SK-N-SH treated with all-trans-retinoic acid at 6 μM for 48 hours (cell line): ENCODE measurements at regions not wholly inside any gene's neighbourhood (a gene's known extent, or its start where the extent isn't known, plus 50 kb on each side); places are given as distances from the start of the nearest gene placed in this dataset.

Experiments
- ATAC-seq: fragments of 200-7000 bp; cut with Tn5 transposase; 3 replicates; pipeline ENCODE4 v1.9.1; 2020; ENCODE audit warnings: mild to moderate bottlenecking, moderate library complexity
- ARNTL ChIP-seq: fragments of 450-650 bp; formaldehyde crosslinking; IDR thresholded peaks from 2 replicates; pipeline ENCODE4 v1.5.0; 2020; ENCODE audit warnings: low read depth, mild to moderate bottlenecking, moderate library complexity, borderline replicate concordance
- BACH2 ChIP-seq: fragments of 250-450 bp; sonication (Bioruptor Pico); IDR thresholded peaks from 2 replicates; pipeline ENCODE4 v1.9.0; 2021; ENCODE audit warnings: mild to moderate bottlenecking, borderline replicate concordance
- CREB5 ChIP-seq: fragments of 250-450 bp; sonication (Bioruptor Pico); IDR thresholded peaks from 2 replicates; pipeline ENCODE4 v1.5.1; 2020; ENCODE audit warnings: low read depth, mild to moderate bottlenecking, moderate library complexity
- CSDC2 ChIP-seq: fragments of 250-450 bp; sonication (Bioruptor Pico); IDR thresholded peaks from 2 replicates; pipeline ENCODE4 v1.5.0; 2020; ENCODE audit warnings: mild to moderate bottlenecking, moderate library complexity
- CSRNP3 ChIP-seq: fragments of 250-450 bp; sonication (Bioruptor Pico); IDR thresholded peaks from 2 replicates; pipeline ENCODE4 v1.5.1; 2021; ENCODE audit warnings: mild to moderate bottlenecking, moderate library complexity
- ESRRG ChIP-seq: fragments of 250-450 bp; sonication (Bioruptor Pico); IDR thresholded peaks from 2 replicates; pipeline ENCODE4 v1.6.1; 2021; ENCODE audit warnings: mild to moderate bottlenecking
- GLIS3 ChIP-seq: fragments of 250-450 bp; sonication (Bioruptor Pico); IDR thresholded peaks from 2 replicates; pipeline ENCODE4 v1.5.0; 2020; ENCODE audit warnings: mild to moderate bottlenecking, moderate library complexity
- ISL1 ChIP-seq: fragments of 250-450 bp; sonication (Bioruptor Pico); IDR thresholded peaks from 2 replicates; pipeline ENCODE4 v2.1.2; 2022; ENCODE audit warnings: mild to moderate bottlenecking, moderate library complexity
- PATZ1 ChIP-seq: fragments of 250-450 bp; sonication (Bioruptor Pico); IDR thresholded peaks from 2 replicates; pipeline ENCODE4 v1.8.0; 2020; ENCODE audit warnings: mild to moderate bottlenecking, moderate library complexity, borderline replicate concordance
- POU6F1 ChIP-seq: fragments of 250-450 bp; sonication (Bioruptor Pico); IDR thresholded peaks from 2 replicates; pipeline ENCODE4 v1.8.0; 2021; ENCODE audit warnings: low read depth, mild to moderate bottlenecking, moderate library complexity, borderline replicate concordance
- PPARA ChIP-seq: fragments of 250-450 bp; sonication (Bioruptor Pico); IDR thresholded peaks from 2 replicates; pipeline ENCODE4 v1.5.0; 2020; ENCODE audit warnings: mild to moderate bottlenecking, borderline replicate concordance
- RARB ChIP-seq: fragments of 250-450 bp; sonication (Bioruptor Pico); IDR thresholded peaks from 2 replicates; pipeline ENCODE4 v1.8.0; 2021; ENCODE audit warnings: mild to moderate bottlenecking, moderate library complexity
- SNAI2 ChIP-seq: fragments of 250-450 bp; sonication (Bioruptor Pico); IDR thresholded peaks from 2 replicates; pipeline ENCODE4 v1.5.0; 2020; ENCODE audit warnings: mild to moderate bottlenecking, moderate library complexity
- TCF4 ChIP-seq: fragments of 250-450 bp; sonication (Bioruptor Pico); IDR thresholded peaks from 2 replicates; pipeline ENCODE4 v1.8.0; 2021; ENCODE audit warnings: mild to moderate bottlenecking, moderate library complexity, borderline replicate concordance
- TOX ChIP-seq: fragments of 250-450 bp; sonication (Bioruptor Pico); IDR thresholded peaks from 2 replicates; pipeline ENCODE4 v1.8.0; 2021; ENCODE audit warnings: mild to moderate bottlenecking, moderate library complexity, borderline replicate concordance
- TSHZ2 ChIP-seq: fragments of 250-450 bp; sonication (Bioruptor Pico); IDR thresholded peaks from 2 replicates; pipeline ENCODE4 v1.5.0; 2020; ENCODE audit warnings: mild to moderate bottlenecking, moderate library complexity
- ZC3H10 ChIP-seq: fragments of 250-450 bp; sonication (Bioruptor Pico); IDR thresholded peaks from 2 replicates; pipeline ENCODE4 v1.5.1; 2021; ENCODE audit warnings: mild to moderate bottlenecking, moderate library complexity
- ZFP3 ChIP-seq: fragments of 250-450 bp; sonication (Bioruptor Pico); IDR thresholded peaks from 2 replicates; pipeline ENCODE4 v1.5.0; 2020; ENCODE audit warnings: mild to moderate bottlenecking, moderate library complexity
- ZFP30 ChIP-seq: fragments of 450-650 bp; formaldehyde crosslinking; IDR thresholded peaks from 2 replicates; pipeline ENCODE4 v1.5.0; 2022; ENCODE audit warnings: mild to moderate bottlenecking, moderate library complexity
- ZNF565 ChIP-seq: fragments of 450-650 bp; formaldehyde crosslinking; conservative IDR thresholded peaks from 2 replicates; pipeline ENCODE4 v1.5.0; 2020; ENCODE audit warnings: low read depth, mild to moderate bottlenecking, moderate library complexity
- ZNF70 ChIP-seq: fragments of 450-650 bp; formaldehyde crosslinking; IDR thresholded peaks from 2 replicates; pipeline ENCODE4 v1.5.0; 2020; ENCODE audit warnings: mild to moderate bottlenecking, moderate library complexity
- ZNF8 ChIP-seq: fragments of 450-650 bp; formaldehyde crosslinking; IDR thresholded peaks from 2 replicates; pipeline ENCODE4 v1.5.0; 2020; ENCODE audit warnings: mild to moderate bottlenecking, moderate library complexity

GRCh38 chr9:99459919-99460318 is 237.8 kb downstream of the SEC61B start:
- ATAC-seq = no peak
- no peak for TF ChIP-seq ESRRG (CRISPR knock-in tag)
- TF ChIP-seq RARB (CRISPR knock-in tag) = no peak
- no peak for TF ChIP-seq ZNF8
- no peak for TF ChIP-seq POU6F1
- no peak for TF ChIP-seq ZFP3

GRCh38 chr9:99463131-99463530 is 241.0 kb downstream of the SEC61B start:
- no peak for ATAC-seq
- TF ChIP-seq ZFP30 (CRISPR knock-in tag) (no peak), ESRRG (CRISPR knock-in tag) (no peak), ZNF70 (CRISPR knock-in tag) (no peak), CREB5 (CRISPR knock-in tag) (no peak), GLIS3 (CRISPR knock-in tag) (no peak), ZNF565 (CRISPR knock-in tag) (no peak), ZC3H10 (no peak), POU6F1 (no peak)
- TF ChIP-seq, all 23 proteins: peak for 0

- no peak for TF ChIP-seq ZC3H10
- no peak for ATAC-seq
Measured at GRCh38 chr9:99464568-99464967, 242.5 kb downstream of the SEC61B start.

- ATAC-seq = peak; percentile 93
- TF ChIP-seq ZFP30 (CRISPR knock-in tag) = no peak
- no peak for TF ChIP-seq RARB (CRISPR knock-in tag)
- no peak for TF ChIP-seq POU6F1
- peak; percentile 95 for TF ChIP-seq TSHZ2 (CRISPR knock-in tag)
- TF ChIP-seq ARNTL (CRISPR knock-in tag) = no peak
- no peak for TF ChIP-seq CSRNP3 (CRISPR knock-in tag)
- TF ChIP-seq BACH2 = no peak
- TF ChIP-seq ISL1 = peak; percentile 86
- no peak for TF ChIP-seq CREB5 (CRISPR knock-in tag)
- TF ChIP-seq PPARA (CRISPR knock-in tag) = no peak
- 0 out of 2 replicates have a peak, but pooled peaks have one; percentile 19 for TF ChIP-seq ZNF8
- peak; percentile 71; the same call in 1 of the 2 replicates for TF ChIP-seq SNAI2 (CRISPR knock-in tag)
- TF ChIP-seq ZNF565 (CRISPR knock-in tag) = no peak
- TF ChIP-seq PATZ1 = no peak
- TF ChIP-seq ZC3H10 = no peak
- peak; percentile 85 for TF ChIP-seq TCF4 (CRISPR knock-in tag)
- TF ChIP-seq CSDC2 (CRISPR knock-in tag) = no peak
- no peak for TF ChIP-seq ESRRG (CRISPR knock-in tag)
- no peak for TF ChIP-seq TOX
Measured at GRCh38 chr9:99465231-99465907, 243.3 kb downstream of the SEC61B start.
